ENCODE measurements at regions not wholly inside any gene's neighbourhood (a gene's known extent, or its start where the extent isn't known, plus 50 kb on each side); places are given as distances from the start of the nearest gene placed in this dataset.

GRCh38 chr3:31057891-31058290, 163.4 kb upstream of the GADL1 start:
- Histone ChIP-seq H3K9me3 (peaks cover 13% of the 10 kb centered on the region), H3K27me3 (no peaks in the 10 kb centered on the region), H3K4me3 (no peak overlapping the region), H3K36me3 (no peaks in the 10 kb centered on the region), H3K4me1 (no peaks in the 10 kb centered on the region), H3K27ac (no peak overlapping the region)
- TF ChIP-seq CTCF (IDR thresholded peaks at IDR 0.05): no peak
- intact Hi-C loops (cut with DNase I): no loop called here
- ATAC-seq: no peak
- DNase-seq: no peak

- intact Hi-C loops (cut with DNase I): no loop called here
Measured at GRCh38 chr3:31064021-31064420, 169.6 kb upstream of the GADL1 start.

GRCh38 chr3:31065765-31066164, 171.3 kb upstream of the GADL1 start:
- TF ChIP-seq CTCF (IDR thresholded peaks at IDR 0.05): no peak
- no peak for ATAC-seq
- H3K9me3 ChIP-seq: no peaks in the 10 kb centered on the region
- no peaks in the 10 kb centered on the region for H3K4me1 ChIP-seq
- H3K27ac ChIP-seq: no peak overlapping the region
- no peak overlapping the region for H3K4me3 ChIP-seq
- no peaks in the 10 kb centered on the region for H3K27me3 ChIP-seq
- intact Hi-C loops (cut with DNase I): no loop called here
- H3K36me3 ChIP-seq: no peaks in the 10 kb centered on the region
- DNase-seq: no peak

More at GRCh38 chr3:31064021-31064420, 169.6 kb upstream of the GADL1 start:
- Histone ChIP-seq H3K9me3 (peaks cover 6% of the 10 kb centered on the region), H3K27ac (no peak overlapping the region), H3K27me3 (no peaks in the 10 kb centered on the region), H3K36me3 (no peaks in the 10 kb centered on the region), H3K4me1 (no peaks in the 10 kb centered on the region), H3K4me3 (no peak overlapping the region)
- TF ChIP-seq CTCF (IDR thresholded peaks at IDR 0.05): no peak
- no peak for DNase-seq
- no peak for ATAC-seq

- H3K4me1 ChIP-seq: no peaks in the 10 kb centered on the region
- TF ChIP-seq CTCF (IDR thresholded peaks at IDR 0.05): no peak
- H3K27me3 ChIP-seq: no peaks in the 10 kb centered on the region
- H3K9me3 ChIP-seq: no peaks in the 10 kb centered on the region
- DNase-seq (no peak), ATAC-seq (no peak)
- intact Hi-C loops (cut with DNase I): no loop called here
- no peak overlapping the region for H3K4me3 ChIP-seq
- no peaks in the 10 kb centered on the region for H3K36me3 ChIP-seq
- no peak overlapping the region for H3K27ac ChIP-seq
Measured at GRCh38 chr3:31067004-31067403, 172.5 kb upstream of the GADL1 start.

- ATAC-seq (no peak), DNase-seq (no peak)
- Histone ChIP-seq H3K27ac (no peak overlapping the region), H3K9me3 (no peaks in the 10 kb centered on the region), H3K27me3 (no peaks in the 10 kb centered on the region), H3K4me1 (no peaks in the 10 kb centered on the region), H3K36me3 (no peaks in the 10 kb centered on the region), H3K4me3 (no peak overlapping the region)
- TF ChIP-seq CTCF (IDR thresholded peaks at IDR 0.05): no peak
- intact Hi-C loops (cut with DNase I): no loop called here
Measured at GRCh38 chr3:31075471-31075870, 181.0 kb upstream of the GADL1 start.

GRCh38 chr3:31075876-31076275, 181.4 kb upstream of the GADL1 start:
- DNase-seq: no peak
- H3K27me3 ChIP-seq: no peaks in the 10 kb centered on the region
- H3K4me3 ChIP-seq: no peak overlapping the region
- intact Hi-C loops (cut with DNase I): no loop called here
- no peak overlapping the region for H3K27ac ChIP-seq
- TF ChIP-seq CTCF (IDR thresholded peaks at IDR 0.05): no peak
- H3K9me3 ChIP-seq: no peaks in the 10 kb centered on the region
- no peaks in the 10 kb centered on the region for H3K4me1 ChIP-seq
- H3K36me3 ChIP-seq: no peaks in the 10 kb centered on the region
- ATAC-seq: no peak
